HEK293 (cell line): ENCODE measurements at regions not wholly inside any gene's neighbourhood (a gene's known extent, or its start where the extent isn't known, plus 50 kb on each side); places are given as distances from the start of the nearest gene placed in this dataset.

ENCODE experiments used
- ATF2 ChIP-seq: fragments of 450-650 bp; formaldehyde crosslinking; IDR thresholded peaks from 2 replicates; pipeline ENCODE4 v1.5.1; 2016; ENCODE audit warnings: missing biosample characterization, missing genetic modification characterization, low read depth
- CTCF ChIP-seq: fragments of 450-650 bp; formaldehyde crosslinking; IDR thresholded peaks from 2 replicates; pipeline ENCODE4 v1.5.1; 2016; ENCODE audit warnings: missing biosample characterization, missing genetic modification characterization
- KLF16 ChIP-seq: fragments of 450-650 bp; formaldehyde crosslinking; IDR thresholded peaks from 2 replicates; pipeline ENCODE4 v1.5.1; 2017; ENCODE audit warnings: missing biosample characterization, missing genetic modification characterization
- OSR2 ChIP-seq: fragments of 450-650 bp; formaldehyde crosslinking; IDR thresholded peaks from 2 replicates; pipeline ENCODE4 v1.5.1; 2016; ENCODE audit warnings: missing biosample characterization, missing genetic modification characterization
- YY1 ChIP-seq: fragments of 450-650 bp; formaldehyde crosslinking; IDR thresholded peaks from 2 replicates; pipeline ENCODE4 v1.5.1; 2018; ENCODE audit warnings: missing biosample characterization, missing genetic modification characterization
- ZBTB7A ChIP-seq: fragments of 450-650 bp; formaldehyde crosslinking; IDR thresholded peaks from 2 replicates; pipeline ENCODE4 v1.5.1; 2016; ENCODE audit warnings: low read depth, missing biosample characterization, missing genetic modification characterization
- ZNF302 ChIP-seq: fragments of 450-650 bp; formaldehyde crosslinking; IDR thresholded peaks from 2 replicates; pipeline ENCODE4 v1.5.1; 2016; ENCODE audit warnings: missing biosample characterization, missing genetic modification characterization, low read depth
- ZNF830 ChIP-seq: fragments of 450-650 bp; IDR thresholded peaks from 2 replicates; pipeline ENCODE4 v1.5.0; 2018; ENCODE audit warnings: missing biosample characterization, missing genetic modification characterization, low read depth, mild to moderate bottlenecking, moderate library complexity

- TF ChIP-seq ZNF302 (no peak), CTCF (tag by site-specific recombination) (no peak), OSR2 (tag by site-specific recombination) (0 out of 2 replicates have a peak, but pooled peaks have one; percentile 19), ATF2 (no peak), YY1 (no peak), ZNF830 (no peak), ZBTB7A (tag by site-specific recombination) (no peak), KLF16 (tag by site-specific recombination) (no peak)
Measured at GRCh38 chr11:129252621-129253020, 60.5 kb upstream of the ARHGAP32 start.
